ENCODE measurements at regions not wholly inside any gene's neighbourhood (a gene's known extent, or its start where the extent isn't known, plus 50 kb on each side); places are given as distances from the start of the nearest gene placed in this dataset.

DNA sequence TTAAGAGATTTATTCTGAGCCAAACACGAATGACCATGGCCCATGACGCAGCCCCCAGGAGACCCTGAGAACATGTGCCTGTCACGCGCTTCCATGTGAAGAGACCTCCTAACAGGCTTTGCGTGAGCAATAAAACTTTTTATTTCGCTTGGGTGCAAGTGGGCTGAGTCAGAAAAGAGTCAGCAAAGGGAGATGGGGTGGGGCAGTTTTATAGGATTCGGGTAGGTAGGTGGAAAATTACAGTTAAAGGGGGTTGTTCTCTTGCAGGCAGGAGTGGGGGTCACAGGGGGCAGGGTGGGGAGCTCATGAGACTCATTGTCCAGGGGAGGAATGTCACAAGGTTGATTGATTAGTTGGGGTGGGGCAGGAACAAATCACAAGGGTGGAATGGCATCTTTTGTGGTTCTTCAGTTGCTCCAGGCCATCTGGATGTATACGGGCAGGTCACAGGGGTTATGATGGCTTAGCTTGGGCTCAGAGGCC is 77.2 kb upstream of the FTH1 start:
- Histone ChIP-seq H3K36me3 (ENCODE audit: insufficient read depth, low read length) (no peaks in the 10 kb centered on the region), H3K4me1 (ENCODE audit: insufficient read depth, low read length) (no peaks in the 10 kb centered on the region), H3K27me3 (ENCODE audit: insufficient read depth, low read length, poor library complexity, severe bottlenecking) (no peaks in the 10 kb centered on the region), H3K9me3 (ENCODE audit: low read length) (no peaks in the 10 kb centered on the region), H3K27ac (ENCODE audit: low read depth, low read length) (no peak overlapping the region), H3K4me3 (ENCODE audit: low read length) (no peak overlapping the region)
- CTCF ChIA-PET, result interaction anchor here (0.6 kb wide), 1 partner anchor 36 kb away, joined by 3 read pairs; no protein-coding TSS in a partner anchor
- peaks cover 3 to 46% of the 10 kb centered on the region in 2 donors for H3K27me3 Mint-ChIP-seq
- no peaks in the 10 kb centered on the region for H3K4me1 Mint-ChIP-seq
- peak overlapping the region in 2 of 8 donors; percentile 39 to 98 for H3K27ac Mint-ChIP-seq
- no peak overlapping the region for H3K4me3 Mint-ChIP-seq
- DNase-seq, result no peak
- no peaks in the 10 kb centered on the region for H3K36me3 Mint-ChIP-seq
- POLR2A ChIA-PET, result no interaction called here
- H3K9me3 Mint-ChIP-seq, result no peaks in the 10 kb centered on the region

DNA sequence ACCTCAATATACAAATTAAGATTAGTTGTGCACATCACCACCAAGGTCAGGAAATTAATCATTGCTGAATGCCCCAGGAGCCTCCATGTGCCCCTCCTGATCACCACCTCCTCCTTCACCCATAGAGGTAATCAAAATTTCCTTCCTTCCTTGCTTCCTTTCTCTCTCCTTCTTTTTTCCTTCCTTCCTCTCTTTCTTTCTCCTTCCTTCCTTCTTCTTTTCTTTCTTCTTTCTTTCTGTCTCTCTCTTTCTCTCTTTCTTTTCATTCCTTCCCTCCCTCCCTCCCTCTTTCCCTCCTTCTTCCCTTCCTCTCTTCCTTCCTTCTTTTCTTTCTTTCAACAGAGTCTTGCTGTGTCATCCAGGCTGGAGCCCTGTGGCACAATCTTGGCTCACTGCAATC is 67.9 kb upstream of the FTH1 start:
- Histone ChIP-seq H3K4me1 (ENCODE audit: insufficient read depth, low read length) (no peaks in the 10 kb centered on the region), H3K36me3 (ENCODE audit: insufficient read depth, low read length) (no peaks in the 10 kb centered on the region), H3K9me3 (ENCODE audit: low read length) (no peaks in the 10 kb centered on the region), H3K27me3 (ENCODE audit: insufficient read depth, low read length, poor library complexity, severe bottlenecking) (no peaks in the 10 kb centered on the region), H3K4me3 (ENCODE audit: low read length) (no peak overlapping the region), H3K27ac (ENCODE audit: low read depth, low read length) (no peak overlapping the region)
- H3K9me3 Mint-ChIP-seq, result no peaks in the 10 kb centered on the region
- CTCF ChIA-PET, result no interaction called here
- H3K4me3 Mint-ChIP-seq, result no peak overlapping the region
- peaks cover 0 to 12% (median 7%) of the 10 kb centered on the region in 3 donors for H3K4me1 Mint-ChIP-seq
- peak overlapping the region in 2 of 8 donors; percentile 66 to 67 for H3K27ac Mint-ChIP-seq
- peaks cover 4 to 6% of the 10 kb centered on the region in 2 donors for H3K27me3 Mint-ChIP-seq
- DNase-seq, result no peak
- H3K36me3 Mint-ChIP-seq, result peaks cover 0 to 4% (median 0%) of the 10 kb centered on the region in 3 donors
- POLR2A ChIA-PET, result no interaction called here

DNA sequence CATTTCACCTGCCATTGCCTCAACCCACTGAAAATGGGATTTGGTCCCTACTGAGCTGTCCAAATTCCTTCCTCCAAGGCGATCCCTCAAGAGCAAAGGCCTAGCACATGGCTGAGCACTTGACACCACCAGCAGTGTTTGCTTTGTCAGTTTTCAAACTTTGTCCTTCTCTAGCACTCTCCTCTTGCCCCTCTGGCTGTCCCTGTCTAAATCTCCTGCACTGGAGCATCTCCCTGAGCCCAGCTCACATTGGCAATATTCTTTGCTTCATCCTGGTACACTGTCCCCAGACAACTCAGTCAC is 66.6 kb upstream of the FTH1 start:
- ChIA-PET CTCF (interaction anchor here (0.8 kb wide), 1 partner anchor 48 kb away, joined by 3 read pairs; no protein-coding TSS in a partner anchor), POLR2A (no interaction called here)
- Histone ChIP-seq H3K9me3 (ENCODE audit: low read length) (no peaks in the 10 kb centered on the region), H3K4me3 (ENCODE audit: low read length) (no peak overlapping the region), H3K27me3 (ENCODE audit: insufficient read depth, low read length, poor library complexity, severe bottlenecking) (no peaks in the 10 kb centered on the region), H3K36me3 (ENCODE audit: insufficient read depth, low read length) (no peaks in the 10 kb centered on the region), H3K27ac (ENCODE audit: low read depth, low read length) (no peak overlapping the region), H3K4me1 (ENCODE audit: insufficient read depth, low read length) (no peaks in the 10 kb centered on the region)
- peaks cover 4 to 6% of the 10 kb centered on the region in 2 donors for H3K27me3 Mint-ChIP-seq
- peak overlapping the region in 5 of 8 donors; percentile 17 to 77 (median 73) for H3K27ac Mint-ChIP-seq
- no peaks in the 10 kb centered on the region for H3K9me3 Mint-ChIP-seq
- no peak for DNase-seq
- H3K4me1 Mint-ChIP-seq, result peaks cover 0 to 12% (median 7%) of the 10 kb centered on the region in 3 donors
- peak overlapping the region in 1 of 7 donors; percentile 29 for H3K4me3 Mint-ChIP-seq
- H3K36me3 Mint-ChIP-seq, result peaks cover 0 to 4% (median 0%) of the 10 kb centered on the region in 3 donors

DNA sequence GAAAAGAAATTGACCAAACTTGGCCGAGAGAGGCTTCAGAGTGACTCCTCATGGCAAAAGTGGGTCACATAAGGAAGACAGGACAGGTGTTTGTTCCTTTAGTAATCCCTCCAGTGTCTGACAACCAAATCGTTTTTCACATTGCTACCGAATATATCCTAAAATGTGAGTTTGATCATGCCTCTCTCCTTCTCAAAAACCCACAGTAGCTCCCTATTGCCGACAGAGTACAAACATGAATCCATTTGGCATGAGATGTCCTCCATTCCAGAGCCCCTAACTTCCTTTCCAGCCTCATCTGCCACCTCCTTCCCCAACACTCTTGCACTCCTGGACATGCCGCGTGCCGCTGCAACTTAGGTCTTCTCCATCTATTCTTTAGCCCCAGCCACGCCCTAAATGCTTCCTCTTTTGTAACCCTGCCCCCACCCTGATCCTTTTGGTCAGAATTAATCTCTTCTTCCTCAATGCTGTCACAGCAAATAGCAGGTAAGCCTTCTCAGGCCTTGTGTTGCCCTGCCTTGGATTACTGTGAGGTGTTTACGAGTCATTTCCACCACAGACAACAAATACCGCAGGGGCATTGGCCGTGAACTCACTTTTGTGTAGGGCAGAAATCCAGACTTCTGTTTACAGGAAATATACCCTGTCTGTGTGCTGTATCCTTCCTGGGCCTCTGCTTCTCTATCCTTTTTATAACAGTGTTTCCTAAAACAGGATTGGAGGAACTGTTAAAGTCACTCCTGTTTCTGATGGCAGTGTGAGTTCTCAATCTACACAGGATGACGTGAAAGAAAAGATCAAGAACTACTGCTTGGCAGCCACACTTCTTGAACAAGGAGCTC is 66.0 kb upstream of the FTH1 start:
- Histone ChIP-seq H3K9me3 (ENCODE audit: low read length) (no peaks in the 10 kb centered on the region), H3K27ac (ENCODE audit: low read depth, low read length) (no peak overlapping the region), H3K4me1 (ENCODE audit: insufficient read depth, low read length) (no peaks in the 10 kb centered on the region), H3K27me3 (ENCODE audit: insufficient read depth, low read length, poor library complexity, severe bottlenecking) (no peaks in the 10 kb centered on the region), H3K4me3 (ENCODE audit: low read length) (no peak overlapping the region), H3K36me3 (ENCODE audit: insufficient read depth, low read length) (no peaks in the 10 kb centered on the region)
- peak overlapping the region in 7 of 8 donors; percentile 17 to 77 (median 68) for H3K27ac Mint-ChIP-seq
- peaks cover 0 to 12% (median 7%) of the 10 kb centered on the region in 3 donors for H3K4me1 Mint-ChIP-seq
- DNase-seq, result no peak
- peaks cover 4 to 6% of the 10 kb centered on the region in 2 donors for H3K27me3 Mint-ChIP-seq
- H3K4me3 Mint-ChIP-seq, result no peak overlapping the region
- no peaks in the 10 kb centered on the region for H3K9me3 Mint-ChIP-seq
- POLR2A ChIA-PET, result interaction anchor here (0.6 kb wide), 1 partner anchor 14 kb away, joined by 4 read pairs; no protein-coding TSS in a partner anchor
- CTCF ChIA-PET, result interaction anchor here (0.8 to 1.5 kb wide), 2 partner anchors 49 to 86 kb away, joined by 3 read pairs; no protein-coding TSS in a partner anchor
- peaks cover 0 to 4% (median 0%) of the 10 kb centered on the region in 3 donors for H3K36me3 Mint-ChIP-seq

DNA sequence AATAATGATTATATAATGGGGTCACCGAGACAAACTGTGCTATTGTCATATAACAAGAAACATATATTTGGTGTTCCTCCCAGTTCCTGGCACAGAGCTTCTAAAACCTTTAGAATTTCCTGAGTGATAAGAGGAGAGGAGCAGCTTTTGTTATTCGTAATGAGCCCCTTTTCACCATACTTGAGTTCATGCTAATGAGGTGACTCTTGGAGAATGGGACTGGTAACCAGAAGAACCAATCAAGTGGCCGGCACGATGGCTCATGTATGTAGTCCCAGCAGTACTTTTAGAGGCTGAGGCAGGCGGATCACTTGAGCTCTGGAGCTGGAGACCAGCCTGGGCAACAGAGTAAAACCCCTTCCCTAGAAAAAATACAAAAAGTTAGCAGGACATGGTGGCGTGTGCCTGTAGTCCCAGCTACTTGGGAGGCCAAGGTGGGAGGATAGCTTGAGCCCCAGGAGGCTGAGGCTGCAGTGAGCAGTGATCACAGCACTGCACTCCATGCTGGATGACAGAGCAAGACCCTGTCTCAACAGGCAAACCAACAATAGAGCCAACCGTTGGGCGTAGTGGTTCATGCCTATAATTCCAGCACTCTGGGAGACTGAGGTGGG is 62.7 kb upstream of the FTH1 start:
- Mint-ChIP-seq H3K36me3 (peaks cover 0 to 7% (median 0%) of the 10 kb centered on the region in 3 donors), H3K27me3 (no peaks in the 10 kb centered on the region), H3K27ac (peak overlapping the region in 3 of 8 donors; percentile 20 to 77 (median 22)), H3K9me3 (no peaks in the 10 kb centered on the region), H3K4me1 (peaks cover 10 to 27% (median 20%) of the 10 kb centered on the region in 3 donors), H3K4me3 (no peak overlapping the region)
- Histone ChIP-seq H3K9me3 (ENCODE audit: low read length) (no peaks in the 10 kb centered on the region), H3K27me3 (ENCODE audit: insufficient read depth, low read length, poor library complexity, severe bottlenecking) (no peaks in the 10 kb centered on the region), H3K27ac (ENCODE audit: low read depth, low read length) (no peak overlapping the region), H3K4me3 (ENCODE audit: low read length) (no peak overlapping the region), H3K36me3 (ENCODE audit: insufficient read depth, low read length) (no peaks in the 10 kb centered on the region), H3K4me1 (ENCODE audit: insufficient read depth, low read length) (peaks cover 14% of the 10 kb centered on the region)
- CTCF ChIA-PET, result interaction anchor here (1.6 to 3.0 kb wide), 2 partner anchors 12 to 52 kb away, joined by 3 to 8 read pairs; no protein-coding TSS in a partner anchor
- POLR2A ChIA-PET, result no interaction called here
- DNase-seq, result no peak

DNA sequence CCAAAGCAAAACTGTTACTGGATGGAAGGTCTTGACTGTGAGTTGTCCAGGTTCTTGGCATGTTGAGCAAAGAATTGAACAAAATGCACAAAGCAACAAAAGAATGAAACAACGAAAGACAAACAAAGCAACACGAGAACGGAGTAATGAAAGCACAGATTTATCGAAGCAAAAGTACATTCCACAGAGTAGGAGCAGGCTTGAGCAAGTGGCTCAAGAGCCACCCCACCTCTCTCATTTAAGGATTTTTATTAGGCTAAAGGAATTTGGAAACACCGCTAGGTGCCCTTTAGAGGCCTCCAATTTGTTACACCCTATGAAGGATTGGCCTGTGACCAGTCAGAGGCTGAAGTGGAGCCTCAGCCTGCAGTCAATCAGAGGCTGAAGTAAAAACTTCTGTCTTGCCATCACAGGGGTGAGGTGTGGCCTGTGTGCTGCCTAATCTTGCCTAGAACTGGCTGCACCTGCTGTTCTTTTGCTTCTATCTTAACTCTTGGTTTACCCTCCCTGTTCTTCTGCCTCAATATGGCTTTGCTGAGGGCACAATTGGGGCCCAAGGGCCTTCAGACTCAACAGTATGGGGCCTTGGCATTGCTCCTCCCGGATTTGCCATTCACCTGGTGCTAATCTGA is 59.4 kb upstream of the FTH1 start:
- peaks cover 20% of the 10 kb centered on the region for H3K4me1 ChIP-seq (ENCODE audit: insufficient read depth, low read length)
- H3K9me3 Mint-ChIP-seq, result peaks cover 0 to 2% (median 0%) of the 10 kb centered on the region in 5 donors
- no peaks in the 10 kb centered on the region for H3K36me3 ChIP-seq (ENCODE audit: insufficient read depth, low read length)
- no peak overlapping the region for H3K4me3 ChIP-seq (ENCODE audit: low read length)
- peaks cover 0 to 4% (median 0%) of the 10 kb centered on the region in 3 donors for H3K36me3 Mint-ChIP-seq
- no peaks in the 10 kb centered on the region for H3K27me3 ChIP-seq (ENCODE audit: insufficient read depth, low read length, poor library complexity, severe bottlenecking)
- peaks cover 18 to 25% (median 24%) of the 10 kb centered on the region in 3 donors for H3K4me1 Mint-ChIP-seq
- H3K9me3 ChIP-seq (ENCODE audit: low read length), result no peaks in the 10 kb centered on the region
- DNase-seq, result no peak
- H3K27ac Mint-ChIP-seq, result peak overlapping the region; percentile 26 to 100 (median 98)
- H3K4me3 Mint-ChIP-seq, result no peak overlapping the region
- CTCF ChIA-PET, result interaction anchor here (1.7 to 2.5 kb wide), 2 partner anchors 55 to 127 kb away, joined by 5 to 13 read pairs; no protein-coding TSS in a partner anchor
- POLR2A ChIA-PET, result interaction anchor here (1.3 to 2.6 kb wide), 2 partner anchors 55 to 59 kb away, joined by 4 to 38 read pairs; partner anchors contain the start of gene FTH1
- peak overlapping the region; percentile 78 for H3K27ac ChIP-seq (ENCODE audit: low read depth, low read length)
- H3K27me3 Mint-ChIP-seq, result peaks cover 0 to 5% of the 10 kb centered on the region in 2 donors

DNA sequence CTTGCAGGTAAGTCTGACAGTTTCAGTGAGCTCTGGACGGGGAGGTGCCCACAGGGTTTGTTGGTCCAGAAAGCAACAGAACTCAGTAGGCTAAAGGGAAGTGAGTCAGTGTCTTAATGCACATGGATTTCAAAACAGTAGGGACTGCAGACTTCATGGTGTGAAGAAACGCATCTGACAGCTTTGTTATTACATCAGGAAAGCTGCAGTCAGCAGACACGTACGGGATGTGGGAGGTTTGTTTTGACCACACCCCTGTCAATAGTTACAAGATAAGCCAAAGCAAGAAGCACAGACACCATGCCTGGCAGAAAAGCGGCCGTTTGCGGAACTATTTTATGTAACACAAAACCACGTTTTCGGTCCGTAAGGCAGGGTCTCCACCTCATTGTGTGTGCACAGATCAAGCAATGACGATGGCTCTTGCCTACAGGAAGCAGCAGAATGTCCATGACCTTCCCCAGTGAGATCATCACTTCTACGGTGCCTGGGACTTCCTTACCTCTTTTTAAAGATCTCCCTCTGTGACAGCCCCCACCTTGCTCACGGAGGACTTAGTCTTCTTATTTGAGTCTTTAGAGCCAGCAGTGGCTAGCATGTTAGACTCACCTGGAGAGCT is 58.2 kb upstream of the FTH1 start:
- Histone ChIP-seq H3K27ac (ENCODE audit: low read depth, low read length) (peak overlapping the region; percentile 78), H3K4me1 (ENCODE audit: insufficient read depth, low read length) (peaks cover 20% of the 10 kb centered on the region), H3K36me3 (ENCODE audit: insufficient read depth, low read length) (no peaks in the 10 kb centered on the region), H3K9me3 (ENCODE audit: low read length) (no peaks in the 10 kb centered on the region), H3K27me3 (ENCODE audit: insufficient read depth, low read length, poor library complexity, severe bottlenecking) (no peaks in the 10 kb centered on the region), H3K4me3 (ENCODE audit: low read length) (peak overlapping the region; percentile 26)
- peak overlapping the region; percentile 9 to 83 (median 74) for H3K4me3 Mint-ChIP-seq
- peaks cover 6 to 10% (median 8%) of the 10 kb centered on the region in 5 donors for H3K9me3 Mint-ChIP-seq
- DNase-seq, result peak; percentile 64 to 93 (median 91)
- H3K36me3 Mint-ChIP-seq, result peaks cover 0 to 10% (median 2%) of the 10 kb centered on the region in 3 donors
- H3K4me1 Mint-ChIP-seq, result peaks cover 18 to 25% (median 24%) of the 10 kb centered on the region in 3 donors
- H3K27me3 Mint-ChIP-seq, result peaks cover 5 to 6% of the 10 kb centered on the region in 2 donors
- ChIA-PET CTCF (interaction anchor here (1.4 to 2.8 kb wide), 4 partner anchors 56 to 126 kb away, joined by 5 to 13 read pairs (median 6); no protein-coding TSS in a partner anchor), POLR2A (interaction anchor here (0.8 to 2.6 kb wide), 3 partner anchors 56 to 62 kb away, joined by 4 to 38 read pairs (median 5); partner anchors contain the start of gene FTH1)
- H3K27ac Mint-ChIP-seq, result peak overlapping the region; percentile 92 to 100 (median 99)

All from CD8-positive, alpha-beta memory T cell (primary cell).